Fibroblast of mammary gland (primary cell): ENCODE measurements at regions not wholly inside any gene's neighbourhood (a gene's known extent, or its start where the extent isn't known, plus 50 kb on each side); places are given as distances from the start of the nearest gene placed in this dataset.

Experiments
- DNase-seq: peaks from one replicate; pipeline ENCODE4 v3.0.0-alpha.2; 2010; ENCODE audit warnings: low read depth
- H3K4me3 ChIP-seq: 2 replicates; pipeline ENCODE4 v1.5.1; 2011; ENCODE audit warnings: low read depth, mild to moderate bottlenecking, low read length, moderate library complexity; ENCODE audit not compliant: control insufficient read depth
- CTCF ChIP-seq: conservative IDR thresholded peaks from 2 replicates; pipeline ENCODE4 v1.5.1; 2011; ENCODE audit warnings: low read depth, low read length, inconsistent platforms; ENCODE audit not compliant: control insufficient read depth, insufficient read depth

GRCh38 chr15:95845862-95846515 lies 484.5 kb upstream of the NR2F2 start:
- no peak overlapping the region for H3K4me3 ChIP-seq
- peak; percentile 24 for DNase-seq
- no peak for TF ChIP-seq CTCF

GRCh38 chr15:95848126-95848525 lies 482.4 kb upstream of the NR2F2 start:
- no peak for DNase-seq
- no peak for TF ChIP-seq CTCF
- H3K4me3 ChIP-seq, result no peak overlapping the region

- no peak overlapping the region for H3K4me3 ChIP-seq
- no peak for DNase-seq
- TF ChIP-seq CTCF, result no peak
Observed at GRCh38 chr15:95850837-95851236, 479.7 kb upstream of the NR2F2 start.

GRCh38 chr15:95853350-95853749 lies 477.1 kb upstream of the NR2F2 start:
- H3K4me3 ChIP-seq, result no peak overlapping the region
- no peak for TF ChIP-seq CTCF
- DNase-seq, result peak; percentile 42

GRCh38 chr15:95857124-95857757 lies 473.3 kb upstream of the NR2F2 start:
- peak; percentile 82 for DNase-seq
- TF ChIP-seq CTCF, result no peak
- H3K4me3 ChIP-seq, result no peak overlapping the region

GRCh38 chr15:95857758-95858157 lies 472.7 kb upstream of the NR2F2 start:
- no peak for TF ChIP-seq CTCF

More at GRCh38 chr15:95857758-95858157, 472.7 kb upstream of the NR2F2 start:
- DNase-seq, result peak; percentile 83
- no peak overlapping the region for H3K4me3 ChIP-seq
